ENCODE measurements at regions not wholly inside any gene's neighbourhood (a gene's known extent, or its start where the extent isn't known, plus 50 kb on each side); places are given as distances from the start of the nearest gene placed in this dataset.

GRCh38 chr3:187980861-187981260 lies 173.1 kb upstream of the LPP start:
- DNase-seq: no peak

- DNase-seq: no peak
These were observed 171.8 kb upstream of the LPP start for GRCh38 chr3:187982142-187982541.

DNA sequence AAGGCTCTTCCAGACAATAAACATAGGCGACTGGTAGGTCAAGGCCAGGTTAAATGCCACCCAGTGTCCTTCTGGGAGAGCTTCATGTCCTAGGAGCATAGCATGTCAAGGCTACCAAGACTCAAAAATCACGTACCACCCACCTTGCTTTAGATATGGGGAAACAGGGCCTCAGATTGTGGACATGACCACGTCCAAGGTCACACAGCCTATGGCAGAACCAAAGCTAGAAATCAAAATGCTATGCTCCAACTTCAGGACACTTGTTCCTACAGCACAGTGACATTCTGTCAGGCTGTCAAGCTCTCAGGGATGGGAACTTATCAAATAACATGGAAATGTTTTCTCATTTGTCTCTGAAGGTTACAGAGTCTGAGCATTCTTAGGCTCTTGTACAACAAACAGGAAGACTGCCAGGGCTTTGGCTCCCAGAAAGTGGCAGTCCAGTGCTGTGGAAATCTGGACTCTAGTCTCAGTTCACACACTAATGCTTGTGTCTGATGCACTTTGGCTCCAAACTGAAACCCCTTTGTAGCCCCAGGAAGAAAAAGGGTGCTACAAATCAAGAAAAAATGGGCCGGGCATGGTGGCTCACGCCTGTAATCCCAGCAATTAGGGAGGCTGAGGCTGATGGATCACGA lies 170.4 kb upstream of the LPP start:
- no peak for DNase-seq

DNA sequence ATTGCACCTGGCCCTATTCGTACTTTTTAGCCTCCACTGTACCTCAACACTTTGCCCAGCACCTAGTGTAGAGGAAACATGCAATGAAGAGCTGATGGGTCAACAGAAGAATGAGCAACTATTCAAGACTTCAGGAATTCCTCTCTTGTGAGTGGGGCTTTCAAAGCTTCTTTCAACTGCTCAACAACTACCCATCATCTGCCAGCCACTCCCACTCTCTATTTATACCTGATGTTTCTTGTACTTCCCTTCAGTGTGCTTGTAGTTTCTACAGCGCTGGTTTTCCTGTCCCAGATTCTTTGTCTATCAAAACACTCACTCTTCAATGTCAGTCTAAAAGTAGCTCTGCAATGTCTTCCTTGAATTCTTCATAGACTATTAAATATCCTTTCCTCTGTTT lies 168.3 kb upstream of the LPP start:
- no peak for DNase-seq

- no peak for DNase-seq
These were observed 167.4 kb upstream of the LPP start for GRCh38 chr3:187986514-187986934.

DNA sequence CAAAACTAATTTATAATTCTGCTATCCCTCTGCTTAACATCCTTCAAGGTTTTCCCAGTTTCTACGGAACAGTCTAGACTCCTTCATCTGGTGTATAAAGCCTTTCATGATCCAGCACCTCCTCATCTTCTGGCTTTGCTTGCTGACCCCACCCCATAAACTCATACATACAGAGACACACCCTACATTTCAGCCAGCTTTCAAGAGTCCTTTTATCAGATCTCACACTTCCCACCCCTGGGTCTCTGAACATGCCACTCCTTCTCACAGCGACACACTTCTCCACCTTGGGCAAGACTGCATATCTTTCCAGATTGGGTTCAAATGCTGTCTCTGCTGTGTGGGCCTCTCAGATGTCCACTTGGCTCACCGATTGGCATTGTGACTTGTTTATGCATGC lies 166.8 kb upstream of the LPP start:
- no peak for DNase-seq

DNA sequence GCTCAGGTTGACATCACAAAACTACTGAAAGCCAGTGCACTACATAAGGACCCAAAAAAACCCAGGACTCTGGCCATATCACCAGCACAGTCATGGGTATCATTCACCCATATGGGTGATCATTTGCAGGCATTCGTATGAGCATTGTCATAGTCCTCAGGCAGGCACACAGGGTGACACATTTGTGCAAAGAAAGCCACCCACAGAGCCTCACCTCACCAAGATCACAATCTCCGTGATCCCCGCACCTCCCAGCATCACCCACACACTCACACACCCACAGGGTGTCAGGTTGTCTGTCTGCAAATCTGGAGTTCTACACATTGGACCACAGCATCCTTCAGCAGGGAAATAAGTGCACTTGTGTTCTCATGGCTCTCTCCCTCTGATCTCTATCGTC lies 166.0 kb upstream of the LPP start:
- DNase-seq: no peak

- peak; percentile 28 for DNase-seq
These were observed 164.3 kb upstream of the LPP start for GRCh38 chr3:187989575-187990153.

GRCh38 chr3:187992609-187993008 lies 161.3 kb upstream of the LPP start:
- DNase-seq: no peak

GRCh38 chr3:187994221-187995042 lies 159.5 kb upstream of the LPP start:
- DNase-seq: no peak

- DNase-seq: no peak
These were observed 158.9 kb upstream of the LPP start for GRCh38 chr3:187995043-187995400.

- no peak for DNase-seq
These were observed 158.3 kb upstream of the LPP start for GRCh38 chr3:187995667-187996066.

GRCh38 chr3:187996609-187997008 lies 157.3 kb upstream of the LPP start:
- peak; percentile 74 for DNase-seq

DNA sequence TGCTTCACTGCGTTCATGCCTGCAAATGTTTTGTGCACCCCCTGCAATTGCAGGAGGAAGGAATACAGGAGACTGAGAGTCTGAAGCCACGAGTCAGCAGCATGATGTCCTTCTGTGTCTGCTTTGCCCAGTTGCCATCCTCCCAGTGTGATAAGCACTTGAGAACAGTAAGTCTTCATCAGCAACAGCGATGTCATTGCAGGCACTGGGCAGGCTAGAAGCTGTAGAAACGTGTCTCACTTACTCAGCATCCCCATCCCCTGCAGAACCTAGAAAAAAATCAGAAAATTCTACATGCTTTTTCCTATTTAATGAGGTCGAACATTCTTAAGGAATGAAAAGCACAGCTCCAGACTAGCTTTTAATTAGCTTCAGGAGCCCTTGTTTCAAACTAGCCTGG lies 156.5 kb upstream of the LPP start:
- DNase-seq: no peak

- no peak for DNase-seq
These were observed 155.9 kb upstream of the LPP start for GRCh38 chr3:187997946-187998561.

DNA sequence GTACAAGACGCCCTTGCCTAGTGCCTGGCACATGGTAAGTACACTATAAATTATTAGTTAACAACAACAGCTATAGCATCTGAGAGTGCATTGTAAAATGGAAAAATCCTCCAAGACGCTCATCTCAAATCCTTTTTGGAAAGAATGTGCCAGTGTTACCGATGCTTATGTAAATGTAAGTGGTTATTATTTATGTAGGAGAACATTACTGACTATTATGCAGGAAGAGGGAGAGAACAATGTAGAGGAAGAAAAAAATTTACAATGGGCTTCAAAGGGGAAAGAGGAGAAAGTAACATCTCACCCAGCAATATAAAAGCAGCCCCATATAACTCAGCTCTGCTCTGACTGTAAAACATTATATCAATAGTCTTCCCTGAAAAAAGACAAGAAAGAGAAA lies 155.3 kb upstream of the LPP start:
- no peak for DNase-seq

GRCh38 chr3:187999821-188000220 lies 154.1 kb upstream of the LPP start:
- DNase-seq: no peak

DNA sequence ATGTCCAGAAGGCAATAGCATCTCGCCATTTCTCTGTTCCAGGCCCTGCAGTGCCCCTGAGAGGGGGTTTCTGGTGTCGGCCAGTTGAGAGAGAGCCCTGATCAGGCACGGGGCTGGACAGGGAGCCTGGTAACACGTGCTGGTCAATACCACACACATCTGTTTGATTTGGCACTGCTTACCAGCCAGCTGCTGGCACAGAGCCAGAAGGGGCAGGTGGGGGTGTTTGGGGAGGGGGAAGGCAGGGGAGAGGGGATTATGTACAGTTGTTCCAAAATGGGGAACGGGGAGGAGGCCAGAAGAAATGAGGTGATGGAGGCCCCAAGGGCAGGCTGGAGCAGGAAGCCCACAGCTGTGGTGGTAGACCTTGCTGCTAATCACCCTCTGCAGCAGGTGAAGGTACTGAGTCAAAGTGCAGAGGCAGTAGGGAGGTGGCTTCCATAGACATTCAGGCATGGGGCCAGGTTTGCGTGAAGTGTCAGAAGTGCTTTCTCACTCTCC lies 153.5 kb upstream of the LPP start:
- DNase-seq: peak; percentile 66

DNA sequence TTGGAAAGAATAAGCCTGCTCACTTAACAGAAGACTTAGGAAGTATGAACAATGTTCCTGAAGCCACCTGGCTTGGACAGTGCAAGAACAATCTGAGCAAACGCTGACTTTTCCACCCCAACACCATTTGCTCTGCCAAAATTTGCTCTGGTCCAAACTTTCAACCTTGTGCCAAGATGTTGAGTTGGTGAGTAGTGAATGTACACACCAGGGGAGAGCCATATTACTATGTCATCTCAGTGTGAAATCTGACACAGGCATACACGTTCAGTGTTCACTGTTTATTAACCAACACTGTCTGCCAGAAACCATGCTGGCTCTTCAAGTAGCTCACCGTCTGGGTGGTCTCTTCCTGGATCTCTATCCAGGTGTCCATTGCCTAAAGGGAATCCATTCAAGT lies 152.9 kb upstream of the LPP start:
- DNase-seq: no peak

DNA sequence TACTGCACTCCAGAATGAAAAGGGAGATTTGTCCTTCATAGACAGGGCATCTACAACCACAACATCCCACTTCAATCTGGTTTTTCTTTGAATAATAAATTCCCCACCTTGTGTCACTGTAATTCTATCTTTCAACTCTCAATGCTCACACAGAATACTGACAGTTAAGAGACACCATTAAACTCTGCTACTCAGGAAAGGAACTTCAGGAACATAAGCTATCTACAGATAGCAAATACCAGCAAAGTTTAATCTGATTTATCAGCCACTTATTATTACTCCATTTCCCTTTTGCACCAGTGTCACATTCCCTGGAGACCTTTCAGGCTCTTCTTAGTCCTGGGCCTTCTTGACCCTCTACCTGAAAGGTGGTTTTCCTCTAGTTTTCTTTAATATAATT lies 152.0 kb upstream of the LPP start:
- DNase-seq: no peak

DNA sequence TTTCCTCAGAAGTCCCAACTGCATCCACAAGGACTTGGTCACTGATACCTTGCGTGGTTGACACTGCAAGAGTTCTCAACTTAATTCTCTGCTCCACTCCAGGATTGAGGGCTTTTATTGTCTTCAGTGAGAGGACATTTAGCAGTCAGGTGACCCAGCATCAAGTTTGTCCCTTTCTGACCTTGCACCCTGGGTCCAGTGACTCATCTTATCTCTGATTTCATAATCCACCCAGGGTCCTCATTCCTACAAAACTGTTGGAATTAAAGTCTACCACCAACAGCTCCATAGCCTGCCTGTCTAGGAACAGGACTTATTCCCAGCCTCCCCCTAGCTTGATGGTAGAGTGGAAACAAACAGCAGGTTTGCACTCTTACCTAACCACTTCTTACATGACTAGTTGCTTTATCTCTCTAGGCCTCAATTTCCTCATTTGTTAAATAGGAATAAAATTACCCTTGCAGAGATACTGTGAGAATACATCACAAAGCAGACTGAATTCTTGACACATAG lies 151.3 kb upstream of the LPP start:
- no peak for DNase-seq

DNA sequence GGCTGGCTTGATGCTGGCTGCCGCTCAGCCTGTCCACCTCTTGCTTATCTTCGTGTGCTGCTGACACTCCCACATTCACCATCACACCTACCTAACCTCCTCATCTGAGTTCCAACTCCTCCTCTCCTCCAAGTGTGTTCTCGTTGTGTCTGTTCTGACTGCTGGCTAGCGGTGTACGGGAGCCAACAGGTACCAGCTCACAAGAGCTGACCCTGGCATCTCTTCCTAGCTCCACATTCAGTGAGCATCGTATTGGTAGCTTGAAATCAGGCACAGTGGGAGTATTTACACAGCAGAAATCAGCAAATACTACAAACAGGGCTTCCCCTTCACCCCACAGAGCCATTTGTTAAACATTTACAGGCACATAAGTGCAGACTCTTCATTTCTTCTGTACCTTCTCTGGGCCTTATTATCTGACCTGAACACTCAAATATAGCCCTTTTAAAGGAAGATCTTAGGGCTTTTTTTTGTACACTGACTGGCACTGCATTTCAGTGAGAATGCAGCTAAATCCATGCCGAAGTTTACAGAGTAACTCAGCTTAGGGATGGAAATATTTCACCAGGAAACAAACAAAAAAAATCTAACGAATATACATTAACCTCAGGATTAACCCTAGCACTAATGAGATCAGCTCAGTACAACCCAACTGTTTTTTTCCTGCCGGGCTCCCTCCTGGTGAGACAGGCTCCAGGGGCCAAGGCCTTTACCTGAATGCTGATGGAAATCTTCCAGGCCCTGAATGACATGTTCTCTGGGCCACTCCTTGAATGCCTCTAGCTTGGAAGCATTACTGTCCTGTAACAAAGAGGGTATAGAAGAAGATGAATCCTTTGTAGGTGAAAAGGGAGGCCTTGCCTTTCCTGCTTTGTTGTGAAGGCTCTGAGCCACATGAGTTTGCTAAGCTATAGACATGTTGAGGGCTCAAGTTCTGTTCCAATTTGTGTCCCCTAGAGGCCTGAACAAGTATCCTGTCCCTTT lies 150.5 kb upstream of the LPP start:
- peak; percentile 84 for DNase-seq

Measured in NCI-H82 (cell line).